ENCODE measurements at regions not wholly inside any gene's neighbourhood (a gene's known extent, or its start where the extent isn't known, plus 50 kb on each side); places are given as distances from the start of the nearest gene placed in this dataset.

- TF ChIP-seq POLR2A (IDR thresholded peaks at IDR 0.05; ENCODE audit: low read length) (no peak), GATA1 (IDR thresholded peaks at IDR 0.05; ENCODE audit: low read depth, low read length) (no peak)
Observed at GRCh38 chr18:54020156-54020745, 204.2 kb downstream of the MBD2 start.
